HG03159 (cell line): ENCODE measurements at regions not wholly inside any gene's neighbourhood (a gene's known extent, or its start where the extent isn't known, plus 50 kb on each side); places are given as distances from the start of the nearest gene placed in this dataset.
"Not testable (repeated sequence)": the region's sequence is repeated elsewhere in the genome, so short reads cannot be mapped to it uniquely, and the experiment has no call there.

Experiments
- ATAC-seq: cut with Tn5 transposase; IDR thresholded peaks from one replicate; pipeline ENCODE4 v1.9.1; 2021; ENCODE audit warnings: mild to moderate bottlenecking, moderate library complexity; ENCODE audit not compliant: unreplicated experiment

- ATAC-seq: not testable (repeated sequence)
These were observed 199.0 kb downstream of the JRKL start for GRCh38 chr11:96588793-96589192.

GRCh38 chr11:96595011-96595410, 205.2 kb downstream of the JRKL start:
- no peak for ATAC-seq

GRCh38 chr11:96607864-96608558, 218.2 kb downstream of the JRKL start:
- no peak for ATAC-seq

- ATAC-seq: no peak
These were observed 224.3 kb downstream of the JRKL start for GRCh38 chr11:96614101-96614500.

- ATAC-seq: no peak
These were observed 225.0 kb downstream of the JRKL start for GRCh38 chr11:96614846-96615245.

GRCh38 chr11:96620464-96621044, 230.7 kb downstream of the JRKL start:
- no peak for ATAC-seq

- ATAC-seq: no peak
These were observed 231.3 kb downstream of the JRKL start for GRCh38 chr11:96621161-96621560.

- ATAC-seq: no peak
These were observed 232.3 kb downstream of the JRKL start for GRCh38 chr11:96622026-96622634.

- no peak for ATAC-seq
These were observed 234.3 kb downstream of the JRKL start for GRCh38 chr11:96624126-96624525.

GRCh38 chr11:96627376-96627775, 237.6 kb downstream of the JRKL start:
- no peak for ATAC-seq

GRCh38 chr11:96635655-96636054, 245.8 kb downstream of the JRKL start:
- ATAC-seq: no peak

- no peak for ATAC-seq
These were observed 251.4 kb downstream of the JRKL start for GRCh38 chr11:96641261-96641660.

GRCh38 chr11:96642583-96642982, 252.8 kb downstream of the JRKL start:
- ATAC-seq: no peak

GRCh38 chr11:96643173-96643572, 253.4 kb downstream of the JRKL start:
- ATAC-seq: no peak

- no peak for ATAC-seq
These were observed 257.8 kb downstream of the JRKL start for GRCh38 chr11:96647621-96648020.

- ATAC-seq: no peak
These were observed 259.2 kb downstream of the JRKL start for GRCh38 chr11:96648991-96649390.

GRCh38 chr11:96652516-96652915, 262.7 kb downstream of the JRKL start:
- ATAC-seq: no peak

GRCh38 chr11:96655474-96655873, 265.7 kb downstream of the JRKL start:
- ATAC-seq: no peak

- ATAC-seq: no peak
These were observed 268.6 kb downstream of the JRKL start for GRCh38 chr11:96658436-96658835.

GRCh38 chr11:96664110-96664509, 274.3 kb downstream of the JRKL start:
- ATAC-seq: no peak

- no peak for ATAC-seq
These were observed 290.6 kb downstream of the JRKL start for GRCh38 chr11:96680211-96681018.
